ENCODE measurements at regions not wholly inside any gene's neighbourhood (a gene's known extent, or its start where the extent isn't known, plus 50 kb on each side); places are given as distances from the start of the nearest gene placed in this dataset.

GRCh38 chr12:59077575-59078426 is 157.5 kb upstream of the LRIG3 start:
- Histone ChIP-seq H3K27me3 (no peaks in the 10 kb centered on the region), H3K27ac (no peak overlapping the region), H3K36me3 (replicated peaks in 1 of 2; ENCODE audit: insufficient read depth in 1 of 2, low read depth in 2 of 2) (no peaks in the 10 kb centered on the region), H3K9me3 (no peaks in the 10 kb centered on the region), H3K4me3 (no peak overlapping the region), H3K4me1 (peaks cover 18% of the 10 kb centered on the region)
- ATAC-seq: no peak
- WGBS, 2 donors: 64 to 69% methylated on average over 6 of the region's 6 CpGs
- DNase-seq: peak in 3 of 4 donors; percentile 17 to 39 (median 25)
- intact Hi-C loops (cut with DNase I): no loop called here
- TF ChIP-seq CTCF (IDR thresholded peaks at IDR 0.05) (no peak), POLR2A (IDR thresholded peaks at IDR 0.05) (no peak)

DNA sequence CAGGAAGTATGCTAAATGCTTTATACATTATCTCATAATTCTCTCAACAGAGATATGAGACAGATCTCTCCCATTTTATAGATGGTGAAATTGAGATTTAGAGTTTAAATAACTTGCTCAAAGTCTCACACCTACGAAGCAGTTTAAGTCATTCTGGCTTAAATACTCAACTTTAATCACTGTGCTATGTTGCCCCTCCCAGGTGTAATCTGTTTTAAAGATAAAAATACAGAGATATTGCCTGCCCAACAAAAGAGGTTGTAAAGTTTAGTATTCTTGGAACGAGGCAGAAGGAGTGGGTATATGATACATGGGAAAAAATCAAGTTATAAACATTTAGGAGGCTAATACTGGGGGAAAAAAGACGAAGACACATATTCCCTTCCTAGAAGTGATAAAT is 156.8 kb upstream of the LRIG3 start:
- TF ChIP-seq CTCF (IDR thresholded peaks at IDR 0.05) (no peak), POLR2A (IDR thresholded peaks at IDR 0.05) (no peak)
- ATAC-seq: no peak
- H3K4me1 ChIP-seq: peaks cover 18% of the 10 kb centered on the region
- DNase-seq: no peak
- H3K36me3 ChIP-seq (replicated peaks in 1 of 2; ENCODE audit: insufficient read depth in 1 of 2, low read depth in 2 of 2): no peaks in the 10 kb centered on the region
- no peaks in the 10 kb centered on the region for H3K9me3 ChIP-seq
- WGBS, 2 donors: 34 to 44% methylated on average over 3 of the region's 3 CpGs
- no peak overlapping the region for H3K27ac ChIP-seq
- intact Hi-C loops (cut with DNase I): no loop called here
- no peak overlapping the region for H3K4me3 ChIP-seq
- H3K27me3 ChIP-seq: no peaks in the 10 kb centered on the region

GRCh38 chr12:59076622-59077021 is 156.3 kb upstream of the LRIG3 start:
- intact Hi-C loops (cut with DNase I): no loop called here
- no peak for TF ChIP-seq CTCF (IDR thresholded peaks at IDR 0.05)
- TF ChIP-seq POLR2A (IDR thresholded peaks at IDR 0.05): no peak
- H3K36me3 ChIP-seq (replicated peaks in 1 of 2; ENCODE audit: insufficient read depth in 1 of 2, low read depth in 2 of 2): no peaks in the 10 kb centered on the region
- no peak overlapping the region for H3K4me3 ChIP-seq
- H3K9me3 ChIP-seq: no peaks in the 10 kb centered on the region
- WGBS, 2 donors: 85 to 94% methylated on average over 1 of the region's 1 CpG
- H3K27ac ChIP-seq: no peak overlapping the region
- no peak for DNase-seq
- no peaks in the 10 kb centered on the region for H3K27me3 ChIP-seq
- peaks cover 18% of the 10 kb centered on the region for H3K4me1 ChIP-seq
- no peak for ATAC-seq

GRCh38 chr12:59075968-59076490 is 155.7 kb upstream of the LRIG3 start:
- intact Hi-C loops (cut with DNase I): no loop called here
- ATAC-seq (no peak), DNase-seq (no peak)
- Histone ChIP-seq H3K4me3 (no peak overlapping the region), H3K36me3 (replicated peaks in 1 of 2; ENCODE audit: insufficient read depth in 1 of 2, low read depth in 2 of 2) (no peaks in the 10 kb centered on the region), H3K9me3 (no peaks in the 10 kb centered on the region), H3K4me1 (peaks cover 18% of the 10 kb centered on the region), H3K27ac (no peak overlapping the region), H3K27me3 (no peaks in the 10 kb centered on the region)
- 92 to 96% methylated on average over 4 of the region's 4 CpGs for WGBS, 2 donors
- TF ChIP-seq CTCF (IDR thresholded peaks at IDR 0.05) (no peak), POLR2A (IDR thresholded peaks at IDR 0.05) (no peak)

DNA sequence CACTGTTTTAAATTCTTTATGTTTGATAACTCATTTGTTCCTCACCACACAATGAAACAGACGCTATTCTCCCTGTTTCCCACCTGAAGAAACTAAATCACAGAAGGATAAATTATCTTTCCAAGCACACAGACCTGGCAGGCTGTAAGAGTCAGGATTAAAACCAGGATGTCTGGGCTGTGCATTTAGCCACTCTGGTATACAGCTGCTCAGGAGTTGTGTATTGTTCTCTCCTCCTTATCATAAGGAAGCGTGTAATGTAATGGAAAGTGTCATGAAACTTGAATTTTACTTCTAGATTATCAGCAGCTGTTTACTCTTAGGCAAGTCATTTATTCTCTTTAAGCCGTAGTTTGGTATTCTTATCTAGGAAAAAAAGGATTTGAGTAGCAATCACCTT is 154.8 kb upstream of the LRIG3 start:
- Histone ChIP-seq H3K4me1 (peaks cover 14% of the 10 kb centered on the region), H3K27me3 (no peaks in the 10 kb centered on the region), H3K4me3 (no peak overlapping the region), H3K9me3 (no peaks in the 10 kb centered on the region), H3K27ac (no peak overlapping the region), H3K36me3 (replicated peaks in 1 of 2; ENCODE audit: insufficient read depth in 1 of 2, low read depth in 2 of 2) (no peaks in the 10 kb centered on the region)
- ATAC-seq (no peak), DNase-seq (no peak)
- intact Hi-C loops (cut with DNase I): no loop called here
- TF ChIP-seq CTCF (IDR thresholded peaks at IDR 0.05) (no peak), POLR2A (IDR thresholded peaks at IDR 0.05) (no peak)
- WGBS, 2 donors: 58 to 64% methylated on average over 3 of the region's 3 CpGs
